NCI-H526 treated with DMSO at 0.1 percent for 48 hours (cell line): ENCODE measurements at regions not wholly inside any gene's neighbourhood (a gene's known extent, or its start where the extent isn't known, plus 50 kb on each side); places are given as distances from the start of the nearest gene placed in this dataset.
A peak's percentile ranks its signal among the peaks of the same experiment; 100 is the strongest.
"Not testable (repeated sequence)": the region's sequence is repeated elsewhere in the genome, so short reads cannot be mapped to it uniquely, and the experiment has no call there.

Experiments
- DNase-seq: peaks from one replicate; lab custom pipeline; 2025; lab: John Stamatoyannopoulos, UW

GRCh38 chr12:97801471-97802059 lies 339.0 kb downstream of the RMST start:
- DNase-seq = no peak

GRCh38 chr12:97805146-97805545 lies 342.5 kb downstream of the RMST start:
- peak; percentile 90 for DNase-seq

DNA sequence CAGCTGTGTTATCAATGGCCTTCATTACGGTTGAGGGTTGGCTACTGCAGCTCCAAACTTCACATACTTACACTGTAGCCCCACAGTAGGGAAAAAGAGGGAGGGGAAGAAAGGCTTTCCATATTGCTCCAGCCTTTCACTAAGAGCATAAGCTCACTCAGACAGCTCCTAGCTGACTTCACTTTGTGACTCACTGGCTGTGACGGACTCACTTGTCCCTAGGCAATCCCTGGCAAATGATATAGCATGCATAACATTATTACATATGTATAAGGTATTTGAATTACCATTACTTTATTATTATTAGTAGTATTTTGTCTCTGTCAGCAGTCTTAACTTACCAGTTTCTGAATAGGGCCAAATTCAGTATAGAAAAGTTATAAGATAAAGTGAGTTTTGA lies 350.7 kb downstream of the RMST start:
- DNase-seq = no peak

DNA sequence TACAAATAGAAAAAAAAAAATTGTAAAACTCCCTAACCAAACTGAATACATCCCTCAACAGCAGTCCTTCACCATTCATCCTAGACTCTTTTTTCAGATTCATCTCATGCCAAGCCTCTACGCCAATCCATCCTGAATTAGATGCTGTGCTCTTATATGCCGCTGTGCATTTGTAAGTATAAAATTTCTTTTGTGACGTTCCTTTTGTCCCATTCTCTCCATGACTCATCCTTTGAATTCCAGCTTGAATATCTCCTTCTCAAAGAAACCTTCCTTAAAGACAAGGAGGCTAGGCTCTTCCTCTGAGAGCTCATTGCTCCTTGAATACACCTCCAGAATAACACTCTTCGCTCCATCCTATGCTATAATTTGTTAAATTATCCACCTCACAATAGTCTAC lies 359.2 kb downstream of the RMST start:
- no peak for DNase-seq

- DNase-seq = no peak
Observed at GRCh38 chr12:97835541-97835940, 372.9 kb downstream of the RMST start.

- DNase-seq = no peak
Observed at GRCh38 chr12:97837401-97837800, 374.8 kb downstream of the RMST start.

DNA sequence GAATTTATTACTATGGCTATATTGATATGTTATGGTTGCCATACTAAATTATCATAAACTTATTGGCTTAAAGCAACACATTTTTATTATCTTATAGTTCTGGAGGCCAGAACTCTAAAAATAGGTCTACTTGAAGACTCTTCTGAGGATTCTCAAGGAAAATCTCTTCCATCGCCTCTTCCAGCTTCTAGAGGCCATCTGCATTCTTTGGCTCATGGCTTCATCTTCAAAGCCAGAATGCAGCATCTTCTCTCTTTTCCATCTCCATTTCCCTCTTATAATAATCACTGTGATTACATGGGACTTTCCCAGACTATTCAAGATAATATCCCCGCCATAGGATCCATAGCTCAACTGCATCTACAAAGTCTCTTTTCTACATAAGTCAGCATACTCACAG lies 385.4 kb downstream of the RMST start:
- no peak for DNase-seq

- DNase-seq = no peak
Observed at GRCh38 chr12:97854477-97854876, 391.9 kb downstream of the RMST start.

GRCh38 chr12:97862072-97862471 lies 399.5 kb downstream of the RMST start:
- DNase-seq = no peak

GRCh38 chr12:97875064-97875463 lies 412.5 kb downstream of the RMST start:
- DNase-seq = no peak

- no peak for DNase-seq
Observed at GRCh38 chr12:97876780-97877179, 414.2 kb downstream of the RMST start.

- peak; percentile 89 for DNase-seq
Observed at GRCh38 chr12:97877404-97877803, 414.8 kb downstream of the RMST start.

DNA sequence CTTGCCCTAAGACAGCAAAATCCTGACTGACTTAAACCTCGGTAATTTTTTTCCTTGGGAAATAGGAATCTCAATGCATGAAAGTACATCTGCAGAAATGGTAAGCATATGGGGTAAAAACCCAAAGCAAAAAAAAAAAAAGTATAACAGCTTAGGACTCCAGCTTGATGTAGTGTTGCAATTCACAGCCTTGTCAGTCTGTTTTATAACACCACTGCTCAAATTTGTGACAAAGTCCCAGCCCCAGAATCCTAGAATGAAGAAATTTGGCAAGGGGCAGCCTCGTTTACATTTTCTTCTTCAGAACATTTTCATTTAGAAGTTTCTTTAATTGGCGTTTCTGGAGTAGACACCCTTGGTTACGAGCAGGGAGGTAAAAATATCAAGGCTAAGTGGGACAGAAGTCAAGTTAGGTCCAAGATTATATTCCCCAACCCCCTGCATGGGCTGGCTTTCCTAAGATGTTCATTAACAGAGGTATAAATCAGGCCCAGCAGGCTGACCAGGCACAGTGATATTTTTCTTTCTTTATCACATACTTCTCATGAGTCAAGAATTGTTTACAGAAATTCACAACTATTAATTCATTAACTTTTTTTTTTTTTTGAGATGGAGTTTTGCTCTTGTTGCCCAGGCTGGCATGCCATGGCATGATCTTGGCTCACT lies 424.0 kb downstream of the RMST start:
- no peak for DNase-seq

DNA sequence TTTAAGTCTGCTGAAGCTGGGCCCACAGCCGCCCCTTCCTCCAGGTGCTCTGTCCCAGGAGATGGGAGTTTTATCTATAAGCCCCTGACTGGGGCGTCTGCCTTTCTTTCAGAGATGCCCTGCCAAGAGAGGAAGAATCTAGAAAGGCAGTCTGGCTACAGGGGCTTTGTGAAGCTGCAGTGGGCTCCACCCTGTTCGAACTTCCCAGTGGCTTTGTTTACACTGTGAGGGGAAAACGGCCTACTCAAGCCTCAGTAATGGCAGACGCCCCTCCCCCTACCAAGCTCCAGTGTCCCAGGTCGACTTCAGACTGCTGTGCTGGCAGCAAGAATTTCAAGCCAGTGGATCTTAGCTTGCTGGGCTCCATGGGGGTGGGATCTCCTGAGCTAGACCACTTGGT lies 435.3 kb downstream of the RMST start:
- DNase-seq = not testable (repeated sequence)

- DNase-seq = no peak
Observed at GRCh38 chr12:97899529-97899928, 436.9 kb downstream of the RMST start.

GRCh38 chr12:97899956-97900355 lies 437.4 kb downstream of the RMST start:
- no peak for DNase-seq

GRCh38 chr12:97903356-97903755 lies 440.8 kb downstream of the RMST start:
- DNase-seq = no peak

GRCh38 chr12:97907504-97907903 lies 444.9 kb downstream of the RMST start:
- DNase-seq = no peak

GRCh38 chr12:97910559-97910958 lies 448.0 kb downstream of the RMST start:
- no peak for DNase-seq

GRCh38 chr12:97912943-97913342 lies 450.3 kb downstream of the RMST start:
- DNase-seq = no peak

- DNase-seq = no peak
Observed at GRCh38 chr12:97921979-97922722, 459.5 kb downstream of the RMST start.

- no peak for DNase-seq
Observed at GRCh38 chr12:97923546-97923945, 460.9 kb downstream of the RMST start.

- no peak for DNase-seq
Observed at GRCh38 chr12:97924122-97924521, 461.5 kb downstream of the RMST start.
